GM20000 (cell line): ENCODE measurements at regions not wholly inside any gene's neighbourhood (a gene's known extent, or its start where the extent isn't known, plus 50 kb on each side); places are given as distances from the start of the nearest gene placed in this dataset.
"Not testable (repeated sequence)": the region's sequence is repeated elsewhere in the genome, so short reads cannot be mapped to it uniquely, and the experiment has no call there.

Source experiments
- DNase-seq: peaks from one replicate; pipeline ENCODE4 v3.0.0; 2012; ENCODE audit warnings: low spot score
- TF ChIP-seq, protein P1 (sequence below): IDR thresholded peaks from 2 replicates; pipeline ENCODE4 v1.5.1; 2012; ENCODE audit warnings: mild to moderate bottlenecking, control low read depth; ENCODE audit errors: extremely low read depth, missing control alignments

DNA sequence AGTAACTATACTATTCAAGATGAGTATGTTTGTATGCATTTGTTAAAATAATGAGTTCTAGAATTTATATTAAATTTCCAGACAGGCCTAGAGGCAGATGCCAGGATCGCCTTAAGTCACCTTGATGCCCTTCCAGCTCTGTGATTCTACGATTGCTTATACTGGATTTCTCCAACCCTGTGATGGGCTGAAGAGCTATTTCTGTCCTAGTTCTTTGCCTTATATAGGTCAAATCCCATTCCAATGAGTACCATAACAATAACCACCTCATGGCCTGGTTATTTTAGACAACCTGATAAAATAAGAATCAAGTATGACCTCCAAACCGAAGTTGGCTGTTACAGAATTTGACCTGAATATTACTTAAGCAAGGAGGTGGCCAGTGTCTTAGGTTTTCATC, 79.8 kb upstream of the BLID start:
- DNase-seq, result no peak
- TF ChIP-seq, protein P1, sequence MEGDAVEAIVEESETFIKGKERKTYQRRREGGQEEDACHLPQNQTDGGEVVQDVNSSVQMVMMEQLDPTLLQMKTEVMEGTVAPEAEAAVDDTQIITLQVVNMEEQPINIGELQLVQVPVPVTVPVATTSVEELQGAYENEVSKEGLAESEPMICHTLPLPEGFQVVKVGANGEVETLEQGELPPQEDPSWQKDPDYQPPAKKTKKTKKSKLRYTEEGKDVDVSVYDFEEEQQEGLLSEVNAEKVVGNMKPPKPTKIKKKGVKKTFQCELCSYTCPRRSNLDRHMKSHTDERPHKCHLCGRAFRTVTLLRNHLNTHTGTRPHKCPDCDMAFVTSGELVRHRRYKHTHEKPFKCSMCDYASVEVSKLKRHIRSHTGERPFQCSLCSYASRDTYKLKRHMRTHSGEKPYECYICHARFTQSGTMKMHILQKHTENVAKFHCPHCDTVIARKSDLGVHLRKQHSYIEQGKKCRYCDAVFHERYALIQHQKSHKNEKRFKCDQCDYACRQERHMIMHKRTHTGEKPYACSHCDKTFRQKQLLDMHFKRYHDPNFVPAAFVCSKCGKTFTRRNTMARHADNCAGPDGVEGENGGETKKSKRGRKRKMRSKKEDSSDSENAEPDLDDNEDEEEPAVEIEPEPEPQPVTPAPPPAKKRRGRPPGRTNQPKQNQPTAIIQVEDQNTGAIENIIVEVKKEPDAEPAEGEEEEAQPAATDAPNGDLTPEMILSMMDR, result no peak

DNA sequence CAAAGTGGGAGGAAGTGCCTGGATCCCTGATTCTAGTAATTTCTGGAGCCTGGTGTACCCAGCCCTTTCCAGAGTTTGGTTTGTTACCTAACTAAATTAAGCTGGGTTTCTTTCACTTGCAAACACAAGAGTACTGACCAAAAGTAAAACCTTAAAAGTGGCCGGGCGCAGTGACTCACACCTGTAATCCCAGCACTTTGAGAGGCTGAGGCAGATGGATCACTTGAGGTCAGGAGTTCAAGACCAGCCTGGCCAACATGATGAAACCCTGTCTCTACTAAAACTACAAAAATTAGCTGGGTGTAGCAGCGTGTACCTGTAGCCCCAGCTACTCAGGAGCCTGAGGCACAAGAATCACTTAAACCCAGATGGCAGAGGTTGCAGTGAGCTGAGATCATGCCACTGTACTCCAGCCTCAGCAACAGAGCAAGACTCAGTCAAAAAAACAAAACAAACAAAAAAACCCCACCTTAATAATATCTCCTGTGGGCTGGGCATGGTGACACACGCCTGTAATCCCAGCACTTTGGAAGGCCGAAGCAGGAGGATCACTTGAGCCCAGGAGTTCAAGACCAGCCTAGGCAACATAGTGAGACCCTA, 78.0 kb upstream of the BLID start:
- not testable (repeated sequence) for DNase-seq

DNA sequence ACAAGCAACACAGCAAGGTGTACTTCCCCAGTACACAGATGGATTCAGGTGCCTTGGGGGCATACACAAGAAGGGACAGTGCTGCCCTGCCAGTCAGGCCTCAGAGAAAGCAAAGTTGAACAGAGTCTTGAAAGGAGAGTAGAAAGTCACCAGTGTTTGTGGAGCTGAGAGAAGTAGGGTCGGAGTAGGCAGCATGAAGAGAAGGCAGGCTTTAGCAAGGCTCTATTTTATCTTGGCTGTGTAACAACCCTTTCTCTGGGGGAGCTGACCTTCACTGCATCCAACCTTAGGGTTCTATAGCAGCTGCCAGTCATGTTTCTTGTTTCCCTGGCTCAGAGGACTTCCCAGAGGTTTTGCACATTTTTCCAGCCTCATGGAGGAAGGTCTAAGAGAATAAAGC, 77.4 kb upstream of the BLID start:
- TF ChIP-seq, protein P1, result no peak

DNA sequence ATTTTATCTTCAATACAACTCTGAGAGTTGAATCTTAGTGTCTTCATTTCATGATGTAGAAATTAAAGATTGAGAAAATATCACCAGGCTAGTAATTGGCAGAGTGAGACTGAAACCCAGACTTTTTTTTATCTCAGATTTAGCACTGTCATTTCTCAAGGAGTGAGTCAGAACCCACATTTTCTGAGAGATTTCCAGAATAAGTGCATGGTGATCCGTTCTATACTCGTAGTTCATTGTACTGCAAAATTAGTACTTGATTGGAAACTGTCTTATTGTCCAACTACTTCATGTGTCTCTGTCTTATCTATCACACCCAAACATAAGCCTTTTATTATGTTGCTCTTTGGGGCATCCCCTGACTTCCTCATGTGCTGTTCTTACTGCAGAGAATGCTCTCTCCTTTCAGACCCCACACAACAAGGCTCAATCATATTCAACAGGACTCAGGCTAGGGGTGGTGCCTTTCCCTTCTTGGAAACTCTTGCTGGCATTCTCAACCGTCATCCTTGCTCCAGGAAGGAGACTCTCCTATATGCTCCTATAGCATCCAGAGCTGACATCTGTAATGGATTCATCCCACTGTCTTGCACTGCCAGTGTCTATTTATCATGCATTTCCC, 76.7 kb upstream of the BLID start:
- TF ChIP-seq, protein P1, result no peak
- no peak for DNase-seq

More for the DNA sequence above, 77.4 kb upstream of the BLID start:
- DNase-seq, result no peak

GRCh38 chr11:122190768-122191167, 74.8 kb upstream of the BLID start:
- TF ChIP-seq, protein P1, result no peak
- DNase-seq, result no peak

- no peak for DNase-seq
- TF ChIP-seq, protein P1, result no peak
Measured at GRCh38 chr11:122189229-122189628, 73.2 kb upstream of the BLID start.

GRCh38 chr11:122187373-122188165, 71.6 kb upstream of the BLID start:
- no peak for DNase-seq
- TF ChIP-seq, protein P1, result no peak
